ENCODE measurements at regions not wholly inside any gene's neighbourhood (a gene's known extent, or its start where the extent isn't known, plus 50 kb on each side); places are given as distances from the start of the nearest gene placed in this dataset.

DNA sequence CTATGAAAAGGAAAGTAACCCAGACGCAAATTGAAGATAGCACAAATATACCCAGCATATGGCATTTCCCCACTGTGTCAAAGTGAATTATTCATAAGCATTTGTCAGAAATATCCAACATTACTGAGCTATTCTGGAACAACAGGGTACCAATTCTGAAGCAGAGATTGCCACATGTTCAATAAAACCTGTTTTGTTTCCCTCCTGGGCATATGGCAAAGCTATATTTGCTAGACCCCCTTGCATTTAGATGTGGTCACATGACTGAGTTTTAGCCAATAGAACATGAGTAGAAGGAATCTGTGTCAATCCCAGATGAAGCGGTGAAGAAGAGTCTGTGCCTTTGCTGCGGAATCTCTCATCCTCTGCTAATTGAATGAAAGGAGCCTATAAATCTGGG, 296.4 kb upstream of the DLGAP1 start:
- H3K4me3 ChIP-seq (ENCODE audit: low read depth, low read length) = no peak overlapping the region
- TF ChIP-seq POLR2A (IDR thresholded peaks at IDR 0.05; ENCODE audit: extremely low read depth, insufficient read length) = no peak
- no peak for TF ChIP-seq MYC (IDR thresholded peaks at IDR 0.05; ENCODE audit: low read depth, low read length)
- TF ChIP-seq, protein P1, sequence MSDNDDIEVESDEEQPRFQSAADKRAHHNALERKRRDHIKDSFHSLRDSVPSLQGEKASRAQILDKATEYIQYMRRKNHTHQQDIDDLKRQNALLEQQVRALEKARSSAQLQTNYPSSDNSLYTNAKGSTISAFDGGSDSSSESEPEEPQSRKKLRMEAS (IDR thresholded peaks at IDR 0.05; ENCODE audit: low read depth, low read length) = no peak
- TF ChIP-seq, protein P2, sequence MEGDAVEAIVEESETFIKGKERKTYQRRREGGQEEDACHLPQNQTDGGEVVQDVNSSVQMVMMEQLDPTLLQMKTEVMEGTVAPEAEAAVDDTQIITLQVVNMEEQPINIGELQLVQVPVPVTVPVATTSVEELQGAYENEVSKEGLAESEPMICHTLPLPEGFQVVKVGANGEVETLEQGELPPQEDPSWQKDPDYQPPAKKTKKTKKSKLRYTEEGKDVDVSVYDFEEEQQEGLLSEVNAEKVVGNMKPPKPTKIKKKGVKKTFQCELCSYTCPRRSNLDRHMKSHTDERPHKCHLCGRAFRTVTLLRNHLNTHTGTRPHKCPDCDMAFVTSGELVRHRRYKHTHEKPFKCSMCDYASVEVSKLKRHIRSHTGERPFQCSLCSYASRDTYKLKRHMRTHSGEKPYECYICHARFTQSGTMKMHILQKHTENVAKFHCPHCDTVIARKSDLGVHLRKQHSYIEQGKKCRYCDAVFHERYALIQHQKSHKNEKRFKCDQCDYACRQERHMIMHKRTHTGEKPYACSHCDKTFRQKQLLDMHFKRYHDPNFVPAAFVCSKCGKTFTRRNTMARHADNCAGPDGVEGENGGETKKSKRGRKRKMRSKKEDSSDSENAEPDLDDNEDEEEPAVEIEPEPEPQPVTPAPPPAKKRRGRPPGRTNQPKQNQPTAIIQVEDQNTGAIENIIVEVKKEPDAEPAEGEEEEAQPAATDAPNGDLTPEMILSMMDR (IDR thresholded peaks at IDR 0.05; ENCODE audit: low read depth, low read length) = no peak
- DNase-seq (ENCODE audit: low read depth) = no peak

DNA sequence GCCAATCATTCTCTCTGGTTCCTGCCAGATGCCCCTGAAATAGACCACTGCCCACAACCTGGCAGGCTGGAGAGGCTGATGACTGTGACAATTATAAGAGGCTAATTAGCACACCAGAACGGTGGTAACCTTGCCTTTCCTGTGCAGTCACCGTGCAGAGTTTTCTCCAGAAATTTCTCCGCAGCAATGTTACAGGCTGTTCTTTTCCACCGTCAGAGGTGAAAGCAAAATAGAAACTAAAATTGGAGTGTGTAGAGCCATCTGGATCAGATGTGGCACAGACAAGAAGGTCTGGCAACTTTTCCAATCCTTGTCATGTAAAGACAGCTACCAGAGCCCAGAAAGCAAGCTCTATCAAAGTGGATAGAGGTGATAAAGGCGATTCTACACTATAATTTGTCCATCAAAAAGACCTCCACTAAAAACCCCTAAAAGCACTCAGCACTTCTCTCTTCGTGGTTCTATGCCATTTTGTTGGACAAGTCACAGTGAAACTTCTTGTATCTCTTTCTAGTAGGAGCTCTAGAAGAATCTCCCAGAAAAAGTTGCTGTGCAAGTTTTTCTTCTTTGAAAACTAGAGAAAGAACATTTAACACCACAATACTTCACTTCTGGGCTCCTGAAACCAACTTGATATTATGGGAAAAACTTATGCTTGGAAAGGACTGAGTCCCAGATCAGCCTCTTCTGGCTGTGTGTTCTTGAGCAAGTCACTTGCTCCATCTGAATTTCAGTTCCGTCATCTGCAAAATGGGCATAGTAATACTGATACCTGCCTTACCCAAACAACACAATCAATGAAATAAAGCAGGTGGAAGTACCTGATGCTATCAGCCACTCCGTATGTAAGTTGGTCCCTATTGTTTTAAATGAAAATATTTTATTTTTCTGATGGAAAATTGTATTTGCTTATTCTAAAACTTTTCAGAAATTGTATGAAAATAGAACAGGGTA, 295.6 kb upstream of the DLGAP1 start:
- no peak for DNase-seq (ENCODE audit: low read depth)
- H3K4me3 ChIP-seq (ENCODE audit: low read depth, low read length) = no peak overlapping the region
- TF ChIP-seq MYC (IDR thresholded peaks at IDR 0.05; ENCODE audit: low read depth, low read length) (no peak), POLR2A (IDR thresholded peaks at IDR 0.05; ENCODE audit: extremely low read depth, insufficient read length) (no peak)
- TF ChIP-seq, protein P2 (IDR thresholded peaks at IDR 0.05; ENCODE audit: low read depth, low read length) = no peak
- TF ChIP-seq, protein P1 (IDR thresholded peaks at IDR 0.05; ENCODE audit: low read depth, low read length) = no peak

DNA sequence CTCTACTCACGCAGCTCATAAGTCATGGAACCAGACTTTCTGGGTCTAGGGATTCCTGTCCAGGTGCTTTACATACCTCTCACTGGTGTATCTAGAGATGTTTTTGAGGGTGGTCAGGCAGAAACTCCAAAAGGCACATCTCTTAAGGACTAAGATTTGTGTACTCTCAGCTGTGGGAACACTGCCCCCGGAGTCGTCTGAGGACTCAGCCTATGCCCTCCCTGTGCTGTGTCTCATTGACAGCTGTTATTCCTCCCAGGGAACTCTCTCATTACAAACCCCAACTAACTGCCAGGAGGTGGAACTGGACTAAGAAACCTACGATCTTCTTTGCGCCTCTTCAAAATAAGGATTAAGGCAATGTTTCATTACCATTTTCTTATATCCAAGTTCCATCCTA, 293.9 kb upstream of the DLGAP1 start:
- TF ChIP-seq POLR2A (IDR thresholded peaks at IDR 0.05; ENCODE audit: extremely low read depth, insufficient read length) (no peak), MYC (IDR thresholded peaks at IDR 0.05; ENCODE audit: low read depth, low read length) (no peak)
- TF ChIP-seq, protein P1 (IDR thresholded peaks at IDR 0.05; ENCODE audit: low read depth, low read length) = no peak
- TF ChIP-seq, protein P2 (IDR thresholded peaks at IDR 0.05; ENCODE audit: low read depth, low read length) = no peak
- DNase-seq (ENCODE audit: low read depth) = no peak
- H3K4me3 ChIP-seq (ENCODE audit: low read depth, low read length) = no peak overlapping the region

DNA sequence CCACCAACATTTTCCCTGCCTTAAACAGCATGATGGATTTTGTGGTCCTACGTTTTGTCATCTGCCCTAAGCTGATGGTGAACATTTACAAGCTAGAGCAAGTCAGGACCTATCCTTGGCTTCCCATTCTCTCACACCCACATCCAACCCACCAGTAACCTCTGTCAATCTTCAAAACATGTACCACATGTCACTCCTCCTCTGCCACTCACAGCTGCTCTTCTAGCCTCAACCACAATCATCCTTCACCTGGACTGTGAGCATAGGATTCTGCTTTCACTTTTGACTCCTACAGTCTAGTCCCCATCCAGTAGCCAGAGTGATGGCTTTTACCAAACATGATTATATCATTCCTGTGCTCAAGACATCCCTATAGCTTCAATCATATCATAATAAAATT, 279.8 kb upstream of the DLGAP1 start:
- no peak overlapping the region for H3K4me3 ChIP-seq (ENCODE audit: low read depth, low read length)
- DNase-seq (ENCODE audit: low read depth) = no peak
- TF ChIP-seq, protein P1 (IDR thresholded peaks at IDR 0.05; ENCODE audit: low read depth, low read length) = no peak
- TF ChIP-seq POLR2A (IDR thresholded peaks at IDR 0.05; ENCODE audit: extremely low read depth, insufficient read length) (no peak), MYC (IDR thresholded peaks at IDR 0.05; ENCODE audit: low read depth, low read length) (no peak)
- TF ChIP-seq, protein P2 (IDR thresholded peaks at IDR 0.05; ENCODE audit: low read depth, low read length) = no peak

DNA sequence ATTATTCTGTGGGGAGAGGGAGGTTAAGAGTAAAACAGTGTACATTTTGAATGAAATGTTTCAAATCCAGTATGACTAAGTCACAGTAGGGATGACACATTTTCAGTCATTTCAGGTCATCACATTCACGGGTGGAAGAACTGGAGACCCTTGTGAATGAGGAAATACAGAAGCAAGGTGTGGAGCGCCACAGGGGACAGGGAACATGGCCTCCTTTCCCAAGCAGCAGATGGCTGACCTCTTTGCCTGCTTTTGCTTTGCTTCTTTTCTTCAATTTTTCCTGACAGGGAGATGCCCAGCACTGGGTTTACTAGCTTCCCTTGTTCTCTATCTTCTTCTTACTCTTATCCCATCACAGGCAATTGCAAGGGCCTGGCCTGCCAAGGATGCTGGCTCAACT, 278.9 kb upstream of the DLGAP1 start:
- TF ChIP-seq POLR2A (IDR thresholded peaks at IDR 0.05; ENCODE audit: extremely low read depth, insufficient read length) (no peak), MYC (IDR thresholded peaks at IDR 0.05; ENCODE audit: low read depth, low read length) (no peak)
- TF ChIP-seq, protein P2 (IDR thresholded peaks at IDR 0.05; ENCODE audit: low read depth, low read length) = no peak
- TF ChIP-seq, protein P1 (IDR thresholded peaks at IDR 0.05; ENCODE audit: low read depth, low read length) = no peak
- no peak overlapping the region for H3K4me3 ChIP-seq (ENCODE audit: low read depth, low read length)
- no peak for DNase-seq (ENCODE audit: low read depth)

All from NB4 (cell line).